22Rv1 (cell line): ENCODE measurements at regions not wholly inside any gene's neighbourhood (a gene's known extent, or its start where the extent isn't known, plus 50 kb on each side); places are given as distances from the start of the nearest gene placed in this dataset.

Source experiments
- H3K27ac ChIP-seq: fragments of 450-650 bp; 2 replicates; pipeline ENCODE4 v1.5.1; 2017
- CTCF ChIP-seq: fragments of 450-650 bp; IDR thresholded peaks from 2 replicates; pipeline ENCODE4 v1.5.1; 2017; ENCODE audit warnings: mild to moderate bottlenecking
- ZFX ChIP-seq: fragments of 450-650 bp; IDR thresholded peaks from 2 replicates; pipeline ENCODE4 v1.6.1; 2017; ENCODE audit warnings: antibody characterized with exemption, borderline replicate concordance

- TF ChIP-seq ZFX = no peak
- TF ChIP-seq CTCF = no peak
- no peak overlapping the region for H3K27ac ChIP-seq
Observed at GRCh38 chr18:53601344-53601743, 623.1 kb downstream of the MBD2 start.

GRCh38 chr18:53586923-53587322, 637.5 kb downstream of the MBD2 start:
- TF ChIP-seq ZFX (no peak), CTCF (no peak)

More at GRCh38 chr18:53586923-53587322, 637.5 kb downstream of the MBD2 start:
- H3K27ac ChIP-seq = no peak overlapping the region
